ENCODE measurements at regions not wholly inside any gene's neighbourhood (a gene's known extent, or its start where the extent isn't known, plus 50 kb on each side); places are given as distances from the start of the nearest gene placed in this dataset.

GRCh38 chr4:3373468-3373867 lies 68.3 kb upstream of the HGFAC start:
- TF ChIP-seq, protein P1, sequence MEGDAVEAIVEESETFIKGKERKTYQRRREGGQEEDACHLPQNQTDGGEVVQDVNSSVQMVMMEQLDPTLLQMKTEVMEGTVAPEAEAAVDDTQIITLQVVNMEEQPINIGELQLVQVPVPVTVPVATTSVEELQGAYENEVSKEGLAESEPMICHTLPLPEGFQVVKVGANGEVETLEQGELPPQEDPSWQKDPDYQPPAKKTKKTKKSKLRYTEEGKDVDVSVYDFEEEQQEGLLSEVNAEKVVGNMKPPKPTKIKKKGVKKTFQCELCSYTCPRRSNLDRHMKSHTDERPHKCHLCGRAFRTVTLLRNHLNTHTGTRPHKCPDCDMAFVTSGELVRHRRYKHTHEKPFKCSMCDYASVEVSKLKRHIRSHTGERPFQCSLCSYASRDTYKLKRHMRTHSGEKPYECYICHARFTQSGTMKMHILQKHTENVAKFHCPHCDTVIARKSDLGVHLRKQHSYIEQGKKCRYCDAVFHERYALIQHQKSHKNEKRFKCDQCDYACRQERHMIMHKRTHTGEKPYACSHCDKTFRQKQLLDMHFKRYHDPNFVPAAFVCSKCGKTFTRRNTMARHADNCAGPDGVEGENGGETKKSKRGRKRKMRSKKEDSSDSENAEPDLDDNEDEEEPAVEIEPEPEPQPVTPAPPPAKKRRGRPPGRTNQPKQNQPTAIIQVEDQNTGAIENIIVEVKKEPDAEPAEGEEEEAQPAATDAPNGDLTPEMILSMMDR (IDR thresholded peaks at IDR 0.05), result no peak
- TF ChIP-seq ZFX (IDR thresholded peaks at IDR 0.05; ENCODE audit: borderline replicate concordance), result no peak

Measured in 22Rv1 (cell line).